NCI-H446 (cell line): ENCODE measurements at regions not wholly inside any gene's neighbourhood (a gene's known extent, or its start where the extent isn't known, plus 50 kb on each side); places are given as distances from the start of the nearest gene placed in this dataset.

ENCODE experiments used
- DNase-seq, 2 experiments: peaks; one replicate each; lab custom pipeline; 2025; lab: John Stamatoyannopoulos, UW

DNA sequence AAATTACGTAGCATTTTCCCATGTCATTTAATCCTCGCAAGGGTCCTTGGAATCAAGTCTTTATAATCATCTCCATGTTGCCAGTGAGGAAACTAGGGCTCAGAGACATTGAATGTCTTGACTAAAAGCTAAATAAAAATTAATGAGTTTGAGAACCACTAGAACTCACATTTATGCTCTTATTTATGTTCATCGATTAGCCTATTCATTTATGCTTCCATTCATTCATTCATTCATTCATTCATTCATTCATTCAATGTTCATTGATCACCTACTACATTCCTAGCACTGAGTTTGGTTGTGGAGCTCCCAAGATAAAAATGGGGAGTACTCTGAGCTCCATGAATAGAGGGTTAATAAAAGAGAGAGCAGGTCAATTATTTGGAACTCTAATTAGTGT lies 59.7 kb downstream of the KCNA1 start:
- DNase-seq, result no peak

GRCh38 chr12:4974217-4974616 lies 64.5 kb downstream of the KCNA1 start:
- peak; percentile 46 to 80 for DNase-seq

DNA sequence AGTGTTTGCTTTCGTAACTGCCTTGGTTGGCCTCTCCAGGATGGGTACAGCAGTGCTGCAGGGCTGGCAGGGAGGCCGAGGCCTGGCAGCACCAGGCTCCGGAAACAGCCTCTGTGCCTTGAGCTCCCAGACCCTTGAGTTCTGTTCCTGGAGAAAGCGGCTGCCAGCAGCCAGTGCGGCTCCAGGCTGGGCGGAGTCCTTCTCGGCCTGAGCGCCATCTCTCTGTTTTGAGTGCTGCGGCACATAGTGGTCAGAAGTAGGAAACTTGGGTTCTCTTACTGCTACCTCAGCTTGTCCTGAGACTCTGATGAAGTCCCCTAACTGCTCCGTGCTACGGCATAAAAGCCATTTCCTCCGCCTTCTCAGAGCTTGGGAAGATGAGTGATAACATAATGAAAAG lies 65.9 kb downstream of the KCNA1 start:
- peak; percentile 85 to 94 for DNase-seq

GRCh38 chr12:4977102-4977501 lies 66.6 kb upstream of the KCNA5 start:
- DNase-seq, result no peak

DNA sequence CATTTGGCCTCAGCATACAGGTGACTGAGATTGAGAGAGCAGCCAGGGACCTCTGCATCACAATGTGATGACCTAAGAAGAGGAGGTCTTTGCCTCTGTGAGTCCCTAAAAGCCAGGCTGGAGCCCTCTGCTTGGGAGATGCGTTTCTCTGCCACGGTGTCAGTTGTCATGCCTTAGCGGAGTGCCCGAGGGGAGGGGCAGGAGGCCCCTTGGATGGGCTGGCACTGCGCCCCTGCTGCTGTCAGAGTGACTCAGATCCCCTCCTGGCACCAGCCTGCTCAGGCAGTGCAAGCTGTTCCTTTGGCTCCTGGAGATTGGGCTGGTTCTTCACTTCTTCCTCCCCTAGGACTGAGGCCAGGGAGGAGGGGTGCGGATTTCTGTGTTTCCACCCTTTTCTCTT lies 64.9 kb upstream of the KCNA5 start:
- DNase-seq, result peak; percentile 97 to 99

DNA sequence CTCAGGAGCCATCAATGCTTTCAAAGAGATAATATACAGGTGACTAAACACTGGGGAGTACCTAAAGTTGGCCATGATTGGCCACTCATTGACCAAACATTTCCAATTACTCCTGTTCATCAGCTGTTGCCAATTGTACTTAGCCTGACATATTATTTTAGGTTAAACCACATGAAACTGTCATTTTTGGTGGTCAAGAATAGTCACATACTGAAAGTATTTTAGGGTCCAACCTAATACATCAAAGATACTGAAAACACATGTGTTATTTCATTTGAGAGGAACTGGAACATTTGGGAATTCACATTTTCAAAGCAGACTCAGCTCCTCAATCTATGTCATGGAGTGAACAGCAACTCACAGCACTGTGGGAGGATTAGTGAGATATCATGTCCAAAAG lies 63.9 kb upstream of the KCNA5 start:
- DNase-seq, result no peak

DNA sequence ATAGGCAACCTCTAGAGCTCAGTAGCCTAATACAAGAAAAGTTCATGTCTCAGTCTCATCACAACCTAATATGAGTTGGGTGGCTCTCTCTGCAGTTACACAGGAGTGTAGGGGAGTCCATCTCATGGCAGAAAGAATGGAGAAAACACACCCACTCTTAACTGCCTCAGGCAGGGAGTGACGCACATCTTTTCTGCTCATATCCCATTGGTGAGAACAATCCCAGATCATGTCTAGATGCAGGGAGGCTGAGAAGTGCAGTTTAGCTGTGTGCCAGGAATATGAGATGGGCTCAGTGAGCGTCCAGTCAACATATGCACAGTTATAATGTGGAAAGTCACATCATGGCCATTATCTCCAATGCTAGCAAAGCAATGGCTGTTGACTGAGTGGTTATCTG lies 59.3 kb upstream of the KCNA5 start:
- no peak for DNase-seq

GRCh38 chr12:4984971-4985370 lies 58.7 kb upstream of the KCNA5 start:
- DNase-seq, result no peak

DNA sequence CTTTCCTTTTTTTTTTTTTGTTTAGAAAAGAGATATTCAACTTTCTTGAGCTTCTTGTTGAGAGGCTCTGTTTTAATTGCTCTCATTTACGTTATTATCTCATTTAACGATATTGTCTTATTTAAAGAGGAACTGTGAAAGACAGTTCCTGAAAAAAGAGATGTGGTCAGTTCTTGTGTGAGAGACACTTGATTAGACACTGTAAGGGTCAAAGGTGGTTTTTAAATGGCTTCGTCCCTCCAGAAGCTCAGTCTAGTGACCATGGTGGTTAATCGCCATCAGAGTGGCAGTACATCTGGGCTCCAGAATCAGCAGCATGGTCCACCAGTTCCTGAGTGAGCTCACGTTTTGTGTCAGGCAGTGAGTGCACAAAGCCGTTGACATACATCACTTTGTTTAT lies 57.9 kb upstream of the KCNA5 start:
- no peak for DNase-seq

- DNase-seq, result peak; percentile 67 to 80
Observed at GRCh38 chr12:4987076-4988046, 56.3 kb upstream of the KCNA5 start.

DNA sequence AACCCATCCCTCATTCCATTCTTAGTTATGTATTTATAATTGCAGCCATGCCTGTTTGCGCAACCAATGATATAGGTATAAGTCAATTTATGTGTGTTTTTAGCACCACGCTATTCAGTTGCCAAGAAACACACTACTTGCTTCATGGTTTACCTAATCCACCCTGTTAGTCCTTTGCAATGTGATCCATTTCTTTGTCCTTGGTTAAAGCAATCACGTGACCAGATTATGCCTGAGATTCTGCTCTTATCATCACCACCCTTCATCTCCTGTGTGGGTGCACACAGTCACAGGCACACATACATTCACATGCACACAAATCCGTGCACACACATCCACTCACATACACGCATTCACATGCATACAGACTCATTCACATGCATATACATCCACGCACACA lies 52.3 kb upstream of the KCNA5 start:
- DNase-seq, result no peak

- DNase-seq, result no peak
Observed at GRCh38 chr12:4991801-4992200, 51.9 kb upstream of the KCNA5 start.

- DNase-seq, result peak in 1 of 2 experiments; percentile 20
Observed at GRCh38 chr12:4992871-4993270, 50.8 kb upstream of the KCNA5 start.
